Type B pancreatic cell (in vitro differentiated cells): ENCODE measurements at regions not wholly inside any gene's neighbourhood (a gene's known extent, or its start where the extent isn't known, plus 50 kb on each side); places are given as distances from the start of the nearest gene placed in this dataset.
A peak's percentile ranks its signal among the peaks of the same experiment; 100 is the strongest.

ENCODE experiments used
- DNase-seq: peaks from one replicate; pipeline ENCODE4 v3.0.0; 2021; ENCODE audit warnings: mixed read lengths; ENCODE audit not compliant: unreplicated experiment; ENCODE audit errors: extremely low spot score
- H3K27ac Mint-ChIP-seq: 2 replicates; pipeline ENCODE4 v1.8.0; 2021; ENCODE audit warnings: mild to moderate bottlenecking, mixed read lengths
- H3K27me3 Mint-ChIP-seq: 2 replicates; pipeline ENCODE4 v1.8.0; 2021; ENCODE audit warnings: mixed read lengths
- H3K36me3 Mint-ChIP-seq: 2 replicates; pipeline ENCODE4 v1.8.0; 2021; ENCODE audit warnings: mixed read lengths
- H3K4me1 Mint-ChIP-seq: one replicate; pipeline ENCODE4 v1.8.0; 2021; ENCODE audit warnings: mixed read lengths; ENCODE audit not compliant: unreplicated experiment
- H3K4me3 Mint-ChIP-seq: 2 replicates; pipeline ENCODE4 v1.8.0; 2021; ENCODE audit warnings: mild to moderate bottlenecking, mixed read lengths
- H3K9me3 Mint-ChIP-seq: 2 replicates; pipeline ENCODE4 v1.8.0; 2021; ENCODE audit warnings: mixed read lengths
- TF ChIP-seq, protein P1 (sequence below): fragments of 200-600 bp; sonication (generic); conservative IDR thresholded peaks from 2 replicates; pipeline ENCODE4 v1.5.0; 2021; ENCODE audit warnings: antibody characterized with exemption, mild to moderate bottlenecking

DNA sequence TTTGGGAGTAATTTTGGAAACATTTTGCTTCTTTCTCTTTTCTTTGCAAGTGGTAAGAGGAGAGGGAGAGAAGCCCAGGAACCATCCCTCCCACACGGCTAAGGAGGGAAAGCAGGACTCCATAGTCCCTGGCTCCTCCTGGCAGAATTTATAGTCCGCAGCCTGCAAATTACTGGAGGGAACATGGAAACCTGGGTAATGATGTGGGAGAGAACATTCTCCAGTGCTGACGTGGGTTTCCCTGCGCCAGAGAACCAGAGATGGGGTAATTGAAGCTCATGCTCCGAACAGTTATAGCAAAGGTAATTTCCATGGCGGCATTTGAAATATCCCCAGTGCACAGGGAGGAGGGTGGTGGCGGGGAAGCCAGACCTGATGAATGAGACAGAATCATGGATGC, 320.4 kb downstream of the RPS24 start:
- Mint-ChIP-seq H3K27ac (no peak overlapping the region), H3K36me3 (no peaks in the 10 kb centered on the region), H3K4me3 (no peak overlapping the region), H3K9me3 (no peaks in the 10 kb centered on the region), H3K27me3 (peaks cover 10% of the 10 kb centered on the region), H3K4me1 (peaks cover 46% of the 10 kb centered on the region)
- DNase-seq, result no peak
- TF ChIP-seq, protein P1, sequence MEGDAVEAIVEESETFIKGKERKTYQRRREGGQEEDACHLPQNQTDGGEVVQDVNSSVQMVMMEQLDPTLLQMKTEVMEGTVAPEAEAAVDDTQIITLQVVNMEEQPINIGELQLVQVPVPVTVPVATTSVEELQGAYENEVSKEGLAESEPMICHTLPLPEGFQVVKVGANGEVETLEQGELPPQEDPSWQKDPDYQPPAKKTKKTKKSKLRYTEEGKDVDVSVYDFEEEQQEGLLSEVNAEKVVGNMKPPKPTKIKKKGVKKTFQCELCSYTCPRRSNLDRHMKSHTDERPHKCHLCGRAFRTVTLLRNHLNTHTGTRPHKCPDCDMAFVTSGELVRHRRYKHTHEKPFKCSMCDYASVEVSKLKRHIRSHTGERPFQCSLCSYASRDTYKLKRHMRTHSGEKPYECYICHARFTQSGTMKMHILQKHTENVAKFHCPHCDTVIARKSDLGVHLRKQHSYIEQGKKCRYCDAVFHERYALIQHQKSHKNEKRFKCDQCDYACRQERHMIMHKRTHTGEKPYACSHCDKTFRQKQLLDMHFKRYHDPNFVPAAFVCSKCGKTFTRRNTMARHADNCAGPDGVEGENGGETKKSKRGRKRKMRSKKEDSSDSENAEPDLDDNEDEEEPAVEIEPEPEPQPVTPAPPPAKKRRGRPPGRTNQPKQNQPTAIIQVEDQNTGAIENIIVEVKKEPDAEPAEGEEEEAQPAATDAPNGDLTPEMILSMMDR, result no peak

DNA sequence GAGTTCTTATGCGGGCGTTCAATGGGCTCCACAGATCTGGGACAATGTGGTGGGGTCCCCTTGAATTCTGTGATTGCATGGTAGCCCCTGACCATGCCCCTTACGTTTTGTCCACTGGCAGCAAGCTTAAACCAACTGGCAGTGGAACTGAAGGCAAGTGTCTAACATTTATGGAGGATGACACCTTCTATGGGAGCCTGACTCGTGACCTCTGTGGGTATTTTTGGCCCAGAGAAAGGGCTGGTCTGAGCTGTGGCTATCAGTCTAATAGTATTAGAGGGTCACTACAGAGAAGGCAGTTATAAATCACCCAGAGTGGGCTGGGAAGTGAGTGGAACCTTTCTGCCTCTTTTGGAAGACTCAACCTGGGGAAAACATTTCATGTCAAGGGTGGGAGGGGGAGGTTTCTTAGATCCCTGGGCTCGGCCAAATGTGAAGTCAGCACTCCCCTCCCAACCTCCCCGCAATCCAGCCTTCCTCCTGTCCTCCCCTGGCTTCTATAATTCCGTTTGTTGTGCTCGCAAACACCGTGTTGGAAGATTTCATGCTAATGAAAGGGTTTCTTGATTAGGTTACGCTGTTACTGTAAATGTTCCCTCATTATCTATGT, 322.7 kb downstream of the RPS24 start:
- no peaks in the 10 kb centered on the region for H3K36me3 Mint-ChIP-seq
- H3K4me1 Mint-ChIP-seq, result peaks cover 59% of the 10 kb centered on the region
- no peak for DNase-seq
- H3K9me3 Mint-ChIP-seq, result no peaks in the 10 kb centered on the region
- H3K27ac Mint-ChIP-seq, result no peak overlapping the region
- H3K27me3 Mint-ChIP-seq, result peaks cover 13% of the 10 kb centered on the region
- H3K4me3 Mint-ChIP-seq, result no peak overlapping the region
- TF ChIP-seq, protein P1, result no peak

DNA sequence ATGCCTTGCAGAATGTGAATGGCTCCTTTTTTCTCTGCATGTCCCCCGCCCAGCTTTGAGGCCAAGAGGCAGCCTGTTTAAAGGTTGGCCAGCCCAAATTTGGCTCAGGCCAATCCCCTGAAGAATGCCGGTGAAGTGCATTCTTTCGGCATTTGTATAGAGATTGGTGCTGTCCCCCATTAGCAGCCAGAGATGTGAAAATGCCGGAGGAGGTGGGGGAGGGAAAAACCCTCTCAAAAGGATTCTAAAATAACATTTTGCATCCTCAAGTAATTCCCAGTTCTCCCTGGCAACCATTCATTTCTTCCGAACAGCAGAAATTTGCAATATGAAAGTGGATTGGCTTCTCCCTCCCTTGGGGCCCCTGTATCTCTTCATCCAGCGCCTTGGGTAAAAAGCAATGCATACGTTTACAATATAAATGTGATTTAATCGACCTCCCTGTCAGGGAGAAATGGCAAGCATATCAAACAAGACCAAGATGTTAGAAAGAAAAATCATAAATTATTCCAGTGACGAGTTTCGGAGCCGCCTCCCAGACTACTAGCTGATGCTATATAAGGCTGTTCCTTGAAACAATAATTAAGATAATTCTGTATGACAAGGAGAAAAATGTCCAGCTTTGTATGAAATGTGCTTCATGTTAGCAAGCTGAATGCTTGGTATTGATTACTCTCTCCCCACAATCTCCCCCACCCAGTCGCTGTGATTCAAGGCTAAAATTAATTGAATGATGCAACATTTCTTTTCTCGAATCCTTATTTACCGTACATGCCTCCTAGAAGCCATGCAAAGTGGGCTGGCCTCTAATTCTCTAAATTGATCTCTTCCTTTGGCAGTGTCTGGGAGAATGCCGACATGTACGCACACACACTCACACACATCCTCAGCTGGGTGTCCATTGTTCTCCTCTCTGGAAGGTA, 323.7 kb downstream of the RPS24 start:
- Mint-ChIP-seq H3K27ac (peak overlapping the region; percentile 22), H3K36me3 (no peaks in the 10 kb centered on the region), H3K27me3 (peaks cover 20% of the 10 kb centered on the region), H3K4me1 (peaks cover 69% of the 10 kb centered on the region), H3K4me3 (peak overlapping the region; percentile 40), H3K9me3 (no peaks in the 10 kb centered on the region)
- TF ChIP-seq, protein P1, result no peak
- no peak for DNase-seq

GRCh38 chr10:78358351-78358750, 324.7 kb downstream of the RPS24 start:
- Mint-ChIP-seq H3K4me1 (peaks cover 71% of the 10 kb centered on the region), H3K27ac (peak overlapping the region; percentile 22), H3K36me3 (no peaks in the 10 kb centered on the region), H3K9me3 (no peaks in the 10 kb centered on the region), H3K4me3 (peak overlapping the region; percentile 9), H3K27me3 (peaks cover 21% of the 10 kb centered on the region)
- TF ChIP-seq, protein P1, result no peak
- no peak for DNase-seq

DNA sequence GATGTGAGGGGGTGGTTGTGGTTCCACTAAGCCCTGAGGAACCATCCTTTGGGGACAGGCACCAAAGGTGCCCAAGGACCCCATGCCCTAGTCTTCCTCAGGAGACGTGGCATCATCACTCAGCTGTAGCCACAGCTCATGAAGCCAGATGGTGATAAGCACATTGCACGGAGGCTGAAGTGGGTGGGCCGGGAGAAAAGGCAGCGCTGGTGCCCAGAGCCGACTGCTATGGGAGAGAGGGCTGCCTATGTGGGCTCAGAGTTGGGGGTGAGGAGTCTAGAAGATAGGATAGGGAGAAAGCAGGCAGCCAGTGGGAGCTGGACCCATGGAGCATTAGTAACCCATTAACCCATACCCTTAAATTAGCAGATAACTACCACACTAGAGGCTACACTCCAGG, 325.3 kb downstream of the RPS24 start:
- DNase-seq, result no peak
- Mint-ChIP-seq H3K9me3 (no peaks in the 10 kb centered on the region), H3K4me3 (peak overlapping the region; percentile 22), H3K27ac (no peak overlapping the region), H3K4me1 (peaks cover 65% of the 10 kb centered on the region), H3K27me3 (peaks cover 23% of the 10 kb centered on the region), H3K36me3 (no peaks in the 10 kb centered on the region)
- TF ChIP-seq, protein P1, result no peak
